ENCODE measurements at regions not wholly inside any gene's neighbourhood (a gene's known extent, or its start where the extent isn't known, plus 50 kb on each side); places are given as distances from the start of the nearest gene placed in this dataset.

GRCh38 chr18:25929787-25930186, 160.6 kb downstream of the SS18 start:
- no peak for TF ChIP-seq POLR2AphosphoS5 (IDR thresholded peaks at IDR 0.05)
- TF ChIP-seq, protein P1, sequence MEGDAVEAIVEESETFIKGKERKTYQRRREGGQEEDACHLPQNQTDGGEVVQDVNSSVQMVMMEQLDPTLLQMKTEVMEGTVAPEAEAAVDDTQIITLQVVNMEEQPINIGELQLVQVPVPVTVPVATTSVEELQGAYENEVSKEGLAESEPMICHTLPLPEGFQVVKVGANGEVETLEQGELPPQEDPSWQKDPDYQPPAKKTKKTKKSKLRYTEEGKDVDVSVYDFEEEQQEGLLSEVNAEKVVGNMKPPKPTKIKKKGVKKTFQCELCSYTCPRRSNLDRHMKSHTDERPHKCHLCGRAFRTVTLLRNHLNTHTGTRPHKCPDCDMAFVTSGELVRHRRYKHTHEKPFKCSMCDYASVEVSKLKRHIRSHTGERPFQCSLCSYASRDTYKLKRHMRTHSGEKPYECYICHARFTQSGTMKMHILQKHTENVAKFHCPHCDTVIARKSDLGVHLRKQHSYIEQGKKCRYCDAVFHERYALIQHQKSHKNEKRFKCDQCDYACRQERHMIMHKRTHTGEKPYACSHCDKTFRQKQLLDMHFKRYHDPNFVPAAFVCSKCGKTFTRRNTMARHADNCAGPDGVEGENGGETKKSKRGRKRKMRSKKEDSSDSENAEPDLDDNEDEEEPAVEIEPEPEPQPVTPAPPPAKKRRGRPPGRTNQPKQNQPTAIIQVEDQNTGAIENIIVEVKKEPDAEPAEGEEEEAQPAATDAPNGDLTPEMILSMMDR (IDR thresholded peaks at IDR 0.05), result no peak
